Smooth muscle cell (in vitro differentiated cells): ENCODE measurements at regions not wholly inside any gene's neighbourhood (a gene's known extent, or its start where the extent isn't known, plus 50 kb on each side); places are given as distances from the start of the nearest gene placed in this dataset.

Source experiments
- DNase-seq: peaks from one replicate; lab custom pipeline; 2025; ENCODE audit not compliant: unreplicated experiment; lab: John Stamatoyannopoulos, UW
- H2AFZ ChIP-seq: fragments of 200-600 bp; sonication (generic); 2 replicates; pipeline ENCODE4 v1.6.0; 2016; ENCODE audit warnings: antibody characterized with exemption, low read depth, mild to moderate bottlenecking
- H3F3A ChIP-seq: fragments of 200-600 bp; sonication (generic); 2 replicates; pipeline ENCODE4 v1.6.0; 2017; ENCODE audit warnings: antibody characterized with exemption, low read depth
- H3K27ac ChIP-seq: fragments of 200-600 bp; sonication (generic); 2 replicates; pipeline ENCODE4 v1.5.1; 2016; ENCODE audit warnings: low read depth, mild to moderate bottlenecking
- H3K27me3 ChIP-seq: fragments of 200-600 bp; sonication (generic); 2 replicates; pipeline ENCODE4 v1.6.1; 2016; ENCODE audit warnings: low read depth, mild to moderate bottlenecking
- H3K36me3 ChIP-seq: fragments of 200-600 bp; sonication (generic); 2 replicates; pipeline ENCODE4 v1.5.1; 2016; ENCODE audit warnings: low read depth
- H3K4me1 ChIP-seq: fragments of 200-600 bp; sonication (generic); 2 replicates; pipeline ENCODE4 v1.5.1; 2016; ENCODE audit warnings: low read depth
- H3K4me2 ChIP-seq: fragments of 200-600 bp; sonication (generic); 2 replicates; pipeline ENCODE4 v1.6.0; 2016; ENCODE audit warnings: mild to moderate bottlenecking
- H3K4me3 ChIP-seq: fragments of 200-600 bp; sonication (generic); 2 replicates; pipeline ENCODE4 v1.5.1; 2016; ENCODE audit warnings: mild to moderate bottlenecking
- H3K79me2 ChIP-seq: fragments of 200-600 bp; sonication (generic); 2 replicates; pipeline ENCODE4 v1.6.0; 2016; ENCODE audit warnings: low read depth, mild to moderate bottlenecking
- H3K9ac ChIP-seq: fragments of 200-600 bp; sonication (generic); 2 replicates; pipeline ENCODE4 v1.6.0; 2016; ENCODE audit warnings: low read depth
- H3K9me3 ChIP-seq: fragments of 200-600 bp; sonication (generic); replicated peaks from 2 replicates; pipeline ENCODE4 v1.5.1; 2016; ENCODE audit warnings: low read depth
- H4K20me1 ChIP-seq: fragments of 200-600 bp; sonication (generic); 2 replicates; pipeline ENCODE4 v1.6.0; 2016; ENCODE audit warnings: low read depth
- CTCF ChIP-seq: fragments of 200-600 bp; sonication (generic); IDR thresholded peaks from 2 replicates; pipeline ENCODE4 v1.5.1; 2017; ENCODE audit warnings: borderline replicate concordance, mild to moderate bottlenecking, antibody characterized with exemption; ENCODE audit not compliant: insufficient read depth, poor library complexity, severe bottlenecking
- WGBS: methylation state at CpG from one replicate; pipeline ENCODE4 v1.1.7; 2016; ENCODE audit warnings: low lambda C conversion rate; 5-methylcytosine and 5-hydroxymethylcytosine counted together

GRCh38 chr2:45212953-45213635, 203.8 kb upstream of the SIX2 start:
- Histone ChIP-seq H3K9ac (no peak overlapping the region), H3K36me3 (no peaks in the 10 kb centered on the region), H3K79me2 (no peaks in the 10 kb centered on the region), H4K20me1 (no peaks in the 10 kb centered on the region), H3K4me1 (no peaks in the 10 kb centered on the region), H3K9me3 (no peaks in the 10 kb centered on the region), H3K27ac (no peak overlapping the region), H3K4me2 (no peak overlapping the region), H3K27me3 (peaks cover 18% of the 10 kb centered on the region), H2AFZ (no peak overlapping the region), H3F3A (no peaks in the 10 kb centered on the region), H3K4me3 (no peak overlapping the region)
- WGBS = 83% methylated on average over 5 of the region's 5 CpGs
- no peak for DNase-seq
- no peak for TF ChIP-seq CTCF

DNA sequence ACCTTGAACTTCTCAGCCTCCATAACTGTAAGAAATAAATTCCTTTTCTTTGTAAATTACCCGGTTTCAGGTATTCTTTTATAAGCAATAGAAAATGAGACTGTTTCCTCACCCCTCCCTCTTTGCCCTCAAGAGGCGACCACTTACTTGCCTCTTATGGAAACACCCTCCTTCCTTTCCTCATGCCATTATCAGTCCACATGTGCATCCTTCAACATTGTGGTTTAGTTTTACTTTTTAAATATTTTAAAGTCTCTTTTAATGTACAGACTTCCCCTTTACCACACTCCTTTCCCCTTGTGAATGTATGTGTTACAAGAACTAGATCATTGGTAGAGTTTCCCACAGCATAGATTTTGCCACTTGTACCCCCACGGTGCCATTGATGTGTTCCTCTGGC, 202.4 kb upstream of the SIX2 start:
- no peak overlapping the region for H3K4me3 ChIP-seq
- 92% methylated on average over 3 of the region's 3 CpGs for WGBS
- H3F3A ChIP-seq = no peaks in the 10 kb centered on the region
- no peak for TF ChIP-seq CTCF
- H2AFZ ChIP-seq = no peak overlapping the region
- H3K36me3 ChIP-seq = no peaks in the 10 kb centered on the region
- no peak for DNase-seq
- no peaks in the 10 kb centered on the region for H4K20me1 ChIP-seq
- no peaks in the 10 kb centered on the region for H3K79me2 ChIP-seq
- no peaks in the 10 kb centered on the region for H3K9me3 ChIP-seq
- no peak overlapping the region for H3K9ac ChIP-seq
- no peaks in the 10 kb centered on the region for H3K4me1 ChIP-seq
- peaks cover 18% of the 10 kb centered on the region for H3K27me3 ChIP-seq
- H3K4me2 ChIP-seq = no peak overlapping the region
- no peak overlapping the region for H3K27ac ChIP-seq

DNA sequence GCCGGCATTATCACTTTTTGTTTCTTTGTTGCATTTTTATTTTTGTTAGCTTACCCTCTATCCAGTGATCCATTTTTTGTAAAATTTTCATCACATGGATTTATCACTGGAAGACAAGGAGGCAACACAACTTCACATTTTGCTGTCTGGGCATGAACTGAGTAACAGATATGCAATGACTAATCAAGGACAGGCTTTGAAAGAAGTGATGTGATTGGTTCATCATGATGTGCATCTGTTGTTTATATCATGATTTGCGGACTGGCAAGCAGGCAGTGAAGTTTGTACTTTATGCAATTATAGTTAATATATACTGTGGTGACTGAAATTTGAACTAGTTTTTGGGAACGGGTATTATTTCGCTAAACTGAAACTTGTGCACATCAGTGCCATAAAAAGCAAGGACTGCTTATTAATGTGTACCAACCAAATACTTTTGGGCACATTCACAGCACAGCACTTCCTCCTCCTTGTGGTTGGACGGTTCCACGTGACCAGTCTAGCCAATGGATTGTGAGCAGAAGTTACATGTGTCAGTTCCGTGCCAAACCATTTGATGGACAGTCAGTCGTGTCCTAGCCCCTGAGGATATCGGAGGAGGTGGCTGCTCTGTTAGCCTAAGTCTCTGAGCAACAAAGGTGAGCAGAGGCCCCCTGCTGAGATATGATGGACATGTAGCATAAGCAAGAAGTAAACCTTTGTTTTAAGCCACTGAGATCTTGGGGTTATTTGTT, 201.4 kb upstream of the SIX2 start:
- H3K27me3 ChIP-seq = peaks cover 13% of the 10 kb centered on the region
- no peak for TF ChIP-seq CTCF
- no peaks in the 10 kb centered on the region for H3K79me2 ChIP-seq
- no peaks in the 10 kb centered on the region for H3K36me3 ChIP-seq
- H3K9me3 ChIP-seq = no peaks in the 10 kb centered on the region
- no peak overlapping the region for H3K27ac ChIP-seq
- WGBS = 90% methylated on average over 9 of the region's 9 CpGs
- H3K9ac ChIP-seq = no peak overlapping the region
- H3K4me2 ChIP-seq = no peak overlapping the region
- H2AFZ ChIP-seq = no peak overlapping the region
- no peaks in the 10 kb centered on the region for H3F3A ChIP-seq
- no peak for DNase-seq
- no peaks in the 10 kb centered on the region for H4K20me1 ChIP-seq
- no peaks in the 10 kb centered on the region for H3K4me1 ChIP-seq
- H3K4me3 ChIP-seq = no peak overlapping the region
